ENCODE measurements at regions not wholly inside any gene's neighbourhood (a gene's known extent, or its start where the extent isn't known, plus 50 kb on each side); places are given as distances from the start of the nearest gene placed in this dataset.

GRCh38 chr2:88828397-88829137, 137.1 kb downstream of the RPIA start:
- no peak for TF ChIP-seq CTCF (conservative IDR thresholded peaks at IDR 0.05)
- H3K27ac ChIP-seq, result no peak overlapping the region

- no peak for TF ChIP-seq CTCF (conservative IDR thresholded peaks at IDR 0.05)
- H3K27ac ChIP-seq, result no peak overlapping the region
Observed at GRCh38 chr2:88829607-88830463, 138.4 kb downstream of the RPIA start.

GRCh38 chr2:88831071-88831791, 139.8 kb downstream of the RPIA start:
- TF ChIP-seq CTCF (conservative IDR thresholded peaks at IDR 0.05), result no peak
- H3K27ac ChIP-seq, result no peak overlapping the region

- no peak overlapping the region for H3K27ac ChIP-seq
- peak; percentile 28; the same call in 1 of the 2 replicates for TF ChIP-seq CTCF (conservative IDR thresholded peaks at IDR 0.05)
Observed at GRCh38 chr2:88831792-88832248, 140.3 kb downstream of the RPIA start.

GRCh38 chr2:88832311-88832991, 141.0 kb downstream of the RPIA start:
- TF ChIP-seq CTCF (conservative IDR thresholded peaks at IDR 0.05), result no peak
- H3K27ac ChIP-seq, result no peak overlapping the region

GRCh38 chr2:88832992-88833389, 141.5 kb downstream of the RPIA start:
- no peak for TF ChIP-seq CTCF (conservative IDR thresholded peaks at IDR 0.05)
- no peak overlapping the region for H3K27ac ChIP-seq
